Hematopoietic multipotent progenitor cell treated with erythropoietin and hydrocortisone succinate and interleukin-3 and kit ligand, for 8 days (in vitro differentiated cells): ENCODE measurements at regions not wholly inside any gene's neighbourhood (a gene's known extent, or its start where the extent isn't known, plus 50 kb on each side); places are given as distances from the start of the nearest gene placed in this dataset.
"Not testable (repeated sequence)": the region's sequence is repeated elsewhere in the genome, so short reads cannot be mapped to it uniquely, and the experiment has no call there.

Experiments
- DNase-seq: peaks from one replicate; pipeline ENCODE4 v3.0.0-alpha.2; 2015

GRCh38 chr6:23533944-23534343 is 592.1 kb upstream of the NRSN1 start:
- DNase-seq, result no peak

- DNase-seq, result no peak
Measured at GRCh38 chr6:23534351-23534750, 591.7 kb upstream of the NRSN1 start.

- DNase-seq, result no peak
Measured at GRCh38 chr6:23535101-23535500, 590.9 kb upstream of the NRSN1 start.

GRCh38 chr6:23537828-23538227 is 588.2 kb upstream of the NRSN1 start:
- no peak for DNase-seq

DNA sequence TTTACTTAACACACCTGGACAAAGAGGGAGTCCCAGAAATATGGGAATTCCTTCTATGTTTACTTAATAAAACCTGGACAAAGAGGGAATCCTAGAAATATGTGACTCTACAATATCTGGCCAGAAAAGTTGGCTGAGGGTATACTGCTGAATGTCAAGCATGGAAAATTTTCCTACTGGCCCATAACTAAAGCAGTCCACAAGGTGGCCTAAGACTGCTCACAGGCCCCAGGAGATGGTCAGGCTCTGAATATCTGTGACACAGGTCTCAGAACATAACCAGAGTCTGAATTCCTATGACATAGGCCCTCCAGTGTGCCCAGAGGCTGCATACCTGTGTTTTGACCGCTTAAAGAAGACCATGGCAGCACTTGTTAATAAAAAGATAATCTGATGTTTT is 578.2 kb upstream of the NRSN1 start:
- DNase-seq, result no peak

- DNase-seq, result not testable (repeated sequence)
Measured at GRCh38 chr6:23554953-23555352, 571.1 kb upstream of the NRSN1 start.

DNA sequence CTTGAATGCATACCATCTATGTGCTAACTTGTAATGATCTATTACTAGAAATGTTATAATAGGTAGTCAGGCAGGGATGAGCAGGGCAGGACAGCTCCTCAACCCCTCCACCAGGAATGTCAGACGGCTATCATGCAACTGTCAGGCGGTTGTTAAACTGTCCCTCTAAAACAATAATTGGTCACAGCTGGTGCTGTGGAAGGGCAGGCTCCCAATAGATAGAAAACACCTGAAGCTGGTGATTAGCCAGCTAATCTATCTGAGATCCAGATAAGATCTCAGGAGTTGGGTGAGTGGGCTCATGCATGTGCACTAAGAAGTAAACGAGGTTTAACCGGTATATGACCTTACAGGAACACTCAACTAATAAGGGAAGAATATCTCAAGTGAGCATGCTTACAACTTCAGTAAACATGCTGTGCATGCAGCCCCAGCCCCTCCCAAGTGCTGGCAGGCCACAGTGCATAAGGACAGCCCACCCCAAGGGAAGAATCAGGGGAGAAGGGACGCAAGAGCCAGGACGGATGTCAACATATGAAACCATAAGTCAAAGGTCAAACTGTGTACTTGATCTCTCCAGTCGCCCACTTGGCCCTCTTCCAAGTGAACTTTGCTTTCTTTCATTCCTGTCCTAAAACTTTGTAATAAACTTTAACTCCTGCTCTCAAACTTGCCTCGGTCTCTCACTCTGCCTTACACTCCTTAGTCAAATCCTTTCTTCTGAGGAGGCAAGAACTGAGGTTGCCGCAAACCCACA is 566.2 kb upstream of the NRSN1 start:
- DNase-seq, result no peak

GRCh38 chr6:23561732-23562131 is 564.3 kb upstream of the NRSN1 start:
- no peak for DNase-seq

DNA sequence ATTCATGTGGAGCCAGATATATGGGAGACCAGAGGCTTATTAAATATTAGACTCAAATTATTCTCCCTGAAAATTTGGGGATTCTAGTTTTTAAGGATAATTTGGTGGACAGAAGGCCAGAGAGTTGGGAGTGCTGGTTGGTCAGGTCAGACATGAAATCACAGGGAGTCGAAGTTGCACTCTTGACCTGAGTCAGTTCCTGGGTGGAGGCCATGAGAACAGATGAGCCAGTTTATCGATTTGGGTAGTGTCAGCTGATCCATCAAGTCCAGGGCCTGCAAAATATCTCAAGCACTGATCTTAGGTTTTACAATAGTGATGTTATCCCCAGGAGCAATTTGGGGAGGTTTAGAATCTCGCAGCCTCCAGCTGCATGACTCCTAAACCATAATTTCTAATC is 563.5 kb upstream of the NRSN1 start:
- no peak for DNase-seq

- DNase-seq, result no peak
Measured at GRCh38 chr6:23563323-23563722, 562.7 kb upstream of the NRSN1 start.

- no peak for DNase-seq
Measured at GRCh38 chr6:23566418-23566817, 559.6 kb upstream of the NRSN1 start.

DNA sequence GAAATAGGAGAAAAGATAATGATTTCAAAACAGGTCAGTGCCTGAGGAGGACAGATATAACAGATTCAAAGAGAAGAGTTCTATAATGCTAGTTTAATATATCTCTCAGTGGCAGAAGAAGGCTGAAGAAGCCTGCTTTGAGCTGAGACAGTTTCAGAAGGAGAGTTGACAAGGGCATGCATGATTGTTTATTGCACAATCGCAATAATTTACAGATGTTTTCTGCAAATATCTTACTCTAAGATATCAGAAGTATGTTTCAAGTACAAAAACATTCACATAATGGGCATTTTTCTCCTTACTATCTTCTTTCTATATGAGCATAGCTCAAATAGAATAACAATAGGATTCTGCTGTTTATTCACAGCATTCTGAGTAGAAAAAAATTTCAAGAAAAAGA is 557.7 kb upstream of the NRSN1 start:
- DNase-seq, result no peak

DNA sequence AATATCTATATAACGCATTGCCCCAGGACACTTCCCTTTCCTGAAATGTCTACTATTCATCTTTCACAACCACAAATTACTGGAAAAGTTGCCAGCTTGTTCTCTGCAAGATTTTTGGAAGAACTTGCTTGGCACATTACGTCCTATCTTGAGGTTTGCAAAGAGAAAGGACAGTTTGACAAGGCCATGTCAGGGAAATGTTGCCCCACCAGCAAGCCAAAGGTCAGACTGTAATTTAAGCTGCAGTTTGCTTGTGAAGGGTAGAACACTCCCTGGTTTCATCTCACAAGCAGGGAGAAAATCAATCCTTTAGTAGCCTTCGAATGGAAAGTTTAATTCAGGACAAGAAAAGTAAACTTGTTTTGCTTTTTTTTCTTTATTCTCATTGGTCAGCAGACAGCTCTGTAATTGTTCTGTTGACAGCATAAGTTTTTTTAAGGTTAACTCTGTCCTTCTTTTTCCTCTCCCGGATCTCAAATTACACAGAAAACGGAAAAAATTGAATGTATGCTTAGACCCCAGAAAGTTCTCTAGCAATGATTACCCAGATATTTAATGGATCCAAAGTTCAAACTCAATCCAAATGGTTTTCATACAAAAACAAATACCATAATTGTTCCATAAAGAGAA is 541.8 kb upstream of the NRSN1 start:
- no peak for DNase-seq

DNA sequence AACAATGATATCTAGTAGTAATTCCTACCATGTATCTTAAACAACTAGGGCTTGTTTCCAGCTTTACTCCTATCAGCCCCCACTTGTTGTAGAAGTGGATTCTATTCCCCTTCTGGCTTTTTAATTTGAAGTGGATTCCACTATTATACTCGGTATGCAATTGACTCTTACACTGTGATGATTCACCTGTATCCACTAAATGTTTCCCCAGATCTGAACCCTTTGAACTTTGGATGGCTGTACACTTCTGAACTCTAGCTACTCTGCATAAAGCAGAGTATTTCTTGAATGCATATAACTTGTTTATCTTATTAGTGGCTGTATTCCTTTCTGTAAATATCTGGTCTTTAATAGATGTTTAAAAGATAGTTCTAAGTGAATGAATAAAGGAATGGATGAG is 538.4 kb upstream of the NRSN1 start:
- DNase-seq, result no peak

GRCh38 chr6:23589811-23590210 is 536.2 kb upstream of the NRSN1 start:
- no peak for DNase-seq

- no peak for DNase-seq
Measured at GRCh38 chr6:23590498-23591126, 535.4 kb upstream of the NRSN1 start.

- no peak for DNase-seq
Measured at GRCh38 chr6:23591761-23592160, 534.3 kb upstream of the NRSN1 start.

DNA sequence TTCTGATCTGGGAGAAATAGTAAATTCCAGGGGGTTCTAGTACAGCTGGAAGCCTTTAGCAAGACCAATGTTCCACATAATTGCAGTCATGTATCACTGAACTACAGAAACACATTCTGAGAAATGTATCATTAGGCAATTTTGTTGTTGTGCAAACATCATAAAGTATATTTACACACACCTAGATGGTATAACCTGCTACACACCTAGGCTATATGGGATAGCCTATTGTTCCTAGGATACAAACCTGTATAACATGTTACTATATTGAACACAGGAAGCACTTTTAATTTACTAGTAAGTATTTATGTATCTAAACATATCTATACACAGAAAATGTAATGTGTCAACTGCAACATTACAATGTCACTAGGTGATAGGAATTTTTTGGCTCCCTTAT is 525.9 kb upstream of the NRSN1 start:
- no peak for DNase-seq

GRCh38 chr6:23601811-23602345 is 524.1 kb upstream of the NRSN1 start:
- DNase-seq, result no peak

GRCh38 chr6:23608931-23609435 is 517.0 kb upstream of the NRSN1 start:
- DNase-seq, result no peak

GRCh38 chr6:23611776-23612381 is 514.1 kb upstream of the NRSN1 start:
- no peak for DNase-seq

GRCh38 chr6:23618366-23618765 is 507.6 kb upstream of the NRSN1 start:
- DNase-seq, result no peak

DNA sequence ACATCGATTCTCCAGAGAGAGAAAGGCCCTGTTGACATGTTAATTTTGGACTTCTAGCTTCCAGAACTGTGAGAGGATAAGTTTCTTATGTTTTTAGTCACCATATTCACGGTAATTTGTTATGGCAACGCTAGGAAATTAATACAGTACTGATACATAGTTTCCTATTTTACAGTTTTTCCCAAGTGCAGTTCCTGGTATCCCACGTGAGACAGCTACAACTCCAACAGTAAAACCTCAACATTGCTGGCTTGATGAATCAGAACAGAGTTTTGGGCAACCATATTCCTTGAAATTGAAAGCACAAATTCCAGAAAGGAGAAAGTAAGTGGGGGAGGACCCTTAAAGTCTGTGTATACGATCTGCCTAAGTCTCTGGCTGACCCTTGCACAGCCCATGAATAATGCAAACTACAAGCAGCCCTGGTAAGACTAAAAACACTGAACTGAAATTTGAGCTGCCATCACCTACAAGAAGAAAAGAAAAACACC is 505.1 kb upstream of the NRSN1 start:
- no peak for DNase-seq
